HEK293T (cell line): ENCODE measurements at regions not wholly inside any gene's neighbourhood (a gene's known extent, or its start where the extent isn't known, plus 50 kb on each side); places are given as distances from the start of the nearest gene placed in this dataset.

Experiments
- CTCF ChIA-PET: fragments of 350-600 bp; formaldehyde crosslinking; extraction: SDS; loops from one replicate; lab custom pipeline; 2021; ENCODE audit warnings: antibody characterized with exemption, inconsistent platforms; lab: Yijun Ruan, JAX
- POLR2A ChIA-PET: fragments of 350-600 bp; formaldehyde crosslinking; extraction: SDS; loops from one replicate; lab custom pipeline; 2020; ENCODE audit warnings: antibody characterized with exemption, inconsistent platforms; lab: Yijun Ruan, JAX
- DNase-seq: peaks from one replicate; pipeline ENCODE4 v3.0.0; 2012; ENCODE audit warnings: mixed read lengths; ENCODE audit errors: extremely low spot score
- ARNT ChIP-seq: fragments of 450-650 bp; IDR thresholded peaks from 2 replicates; pipeline ENCODE4 v1.6.1; 2017; ENCODE audit warnings: mild to moderate bottlenecking
- BHLHE40 ChIP-seq: fragments of 450-650 bp; IDR thresholded peaks from 2 replicates; pipeline ENCODE4 v1.6.1; 2016; ENCODE audit warnings: mild to moderate bottlenecking, moderate library complexity, borderline replicate concordance
- CTBP1 ChIP-seq: fragments of 450-650 bp; IDR thresholded peaks from 2 replicates; pipeline ENCODE4 v1.6.1; 2016; ENCODE audit warnings: borderline replicate concordance
- ELF4 ChIP-seq: fragments of 450-650 bp; IDR thresholded peaks from 2 replicates; pipeline ENCODE4 v1.6.1; 2017; ENCODE audit warnings: antibody characterized with exemption
- FOXA1 ChIP-seq: fragments of 450-650 bp; IDR thresholded peaks from 2 replicates; pipeline ENCODE4 v1.6.1; 2016; ENCODE audit warnings: mild to moderate bottlenecking
- FOXK2 ChIP-seq: fragments of 450-650 bp; IDR thresholded peaks from 2 replicates; pipeline ENCODE4 v1.6.1; 2016; ENCODE audit warnings: mild to moderate bottlenecking
- FOXM1 ChIP-seq: fragments of 450-650 bp; IDR thresholded peaks from 2 replicates; pipeline ENCODE4 v1.6.1; 2017; ENCODE audit warnings: mild to moderate bottlenecking, borderline replicate concordance
- HDGF ChIP-seq: fragments of 450-650 bp; IDR thresholded peaks from 2 replicates; pipeline ENCODE4 v1.6.1; 2017; ENCODE audit warnings: antibody characterized with exemption, borderline replicate concordance
- L3MBTL2 ChIP-seq: fragments of 450-650 bp; conservative IDR thresholded peaks from 2 replicates; pipeline ENCODE4 v1.6.1; 2016; ENCODE audit warnings: mild to moderate bottlenecking
- LEF1 ChIP-seq: fragments of 450-650 bp; IDR thresholded peaks from 2 replicates; pipeline ENCODE4 v1.6.1; 2017; ENCODE audit warnings: mild to moderate bottlenecking, borderline replicate concordance
- NFRKB ChIP-seq: fragments of 450-650 bp; IDR thresholded peaks from 2 replicates; pipeline ENCODE4 v1.6.1; 2016; ENCODE audit warnings: mild to moderate bottlenecking, moderate library complexity
- PKNOX1 ChIP-seq: fragments of 450-650 bp; IDR thresholded peaks from 2 replicates; pipeline ENCODE4 v1.6.1; 2016
- SP1 ChIP-seq: fragments of 450-650 bp; IDR thresholded peaks from 2 replicates; pipeline ENCODE4 v1.6.1; 2017
- SUZ12 ChIP-seq: fragments of 450-650 bp; IDR thresholded peaks from 2 replicates; pipeline ENCODE4 v1.6.1; 2016; ENCODE audit warnings: mild to moderate bottlenecking
- TARDBP ChIP-seq: fragments of 450-650 bp; IDR thresholded peaks from 2 replicates; pipeline ENCODE4 v1.6.1; 2016
- ZNF384 ChIP-seq: fragments of 450-650 bp; IDR thresholded peaks from 2 replicates; pipeline ENCODE4 v1.6.1; 2016

GRCh38 chr5:121171361-121171760, 680.3 kb upstream of the FTMT start:
- no peak for DNase-seq
- ChIA-PET CTCF (no interaction called here), POLR2A (no interaction called here)
- no peak for TF ChIP-seq SUZ12
- no peak for TF ChIP-seq FOXM1
- TF ChIP-seq SP1 = no peak
- TF ChIP-seq CTBP1 = no peak
- TF ChIP-seq FOXK2 = no peak

- CTCF ChIA-PET = no interaction called here
- TF ChIP-seq BHLHE40 (no peak), HDGF (no peak), NFRKB (no peak), FOXM1 (no peak), ELF4 (no peak), SP1 (no peak), FOXA1 (no peak), CTBP1 (no peak), L3MBTL2 (no peak), LEF1 (no peak), SUZ12 (no peak), TARDBP (no peak), FOXK2 (no peak)
- POLR2A ChIA-PET = no interaction called here
- no peak for DNase-seq
Measured at GRCh38 chr5:121171834-121172233, 679.8 kb upstream of the FTMT start.

- ChIA-PET POLR2A (no interaction called here), CTCF (no interaction called here)
- no peak for DNase-seq
- no peak for TF ChIP-seq FOXM1
Measured at GRCh38 chr5:121174351-121174750, 677.3 kb upstream of the FTMT start.

- no peak for TF ChIP-seq PKNOX1
- TF ChIP-seq SP1 = no peak
- no peak for TF ChIP-seq ARNT
- no peak for TF ChIP-seq ZNF384
- no peak for TF ChIP-seq ELF4
- no peak for TF ChIP-seq FOXK2
- no peak for TF ChIP-seq FOXM1
- no peak for TF ChIP-seq L3MBTL2
- TF ChIP-seq FOXA1 = no peak
- no peak for TF ChIP-seq NFRKB
- no peak for TF ChIP-seq CTBP1
- no peak for TF ChIP-seq HDGF
- TF ChIP-seq BHLHE40 = no peak
- TF ChIP-seq SUZ12 = no peak
- no peak for TF ChIP-seq TARDBP
- no peak for TF ChIP-seq LEF1
- POLR2A ChIA-PET = no interaction called here
- no peak for DNase-seq
- CTCF ChIA-PET = no interaction called here
Measured at GRCh38 chr5:121175986-121176385, 675.7 kb upstream of the FTMT start.

- no peak for DNase-seq
- CTCF ChIA-PET = no interaction called here
Measured at GRCh38 chr5:121182788-121183490, 668.7 kb upstream of the FTMT start.

GRCh38 chr5:121188849-121189248, 662.8 kb upstream of the FTMT start:
- ChIA-PET POLR2A (no interaction called here), CTCF (no interaction called here)
- no peak for DNase-seq
- TF ChIP-seq L3MBTL2 (no peak), CTBP1 (no peak), HDGF (no peak), FOXM1 (no peak), TARDBP (no peak), ELF4 (no peak), ARNT (no peak), PKNOX1 (no peak), SP1 (no peak), FOXA1 (no peak), FOXK2 (no peak)

More at GRCh38 chr5:121182788-121183490, 668.7 kb upstream of the FTMT start:
- TF ChIP-seq ZNF384 (no peak), NFRKB (no peak), LEF1 (no peak)
- POLR2A ChIA-PET = no interaction called here

- DNase-seq = peak; percentile 17
Measured at GRCh38 chr5:121189342-121190305, 662.1 kb upstream of the FTMT start.

More at GRCh38 chr5:121189342-121190305, 662.1 kb upstream of the FTMT start:
- CTCF ChIA-PET = no interaction called here
- POLR2A ChIA-PET = no interaction called here
- TF ChIP-seq PKNOX1 (no peak), CTBP1 (no peak), FOXA1 (no peak), ELF4 (no peak), LEF1 (no peak), NFRKB (no peak), ARNT (no peak), SUZ12 (no peak), ZNF384 (no peak), FOXM1 (no peak), HDGF (no peak), FOXK2 (no peak), TARDBP (no peak), L3MBTL2 (no peak)
